ENCODE measurements at regions not wholly inside any gene's neighbourhood (a gene's known extent, or its start where the extent isn't known, plus 50 kb on each side); places are given as distances from the start of the nearest gene placed in this dataset.

DNA sequence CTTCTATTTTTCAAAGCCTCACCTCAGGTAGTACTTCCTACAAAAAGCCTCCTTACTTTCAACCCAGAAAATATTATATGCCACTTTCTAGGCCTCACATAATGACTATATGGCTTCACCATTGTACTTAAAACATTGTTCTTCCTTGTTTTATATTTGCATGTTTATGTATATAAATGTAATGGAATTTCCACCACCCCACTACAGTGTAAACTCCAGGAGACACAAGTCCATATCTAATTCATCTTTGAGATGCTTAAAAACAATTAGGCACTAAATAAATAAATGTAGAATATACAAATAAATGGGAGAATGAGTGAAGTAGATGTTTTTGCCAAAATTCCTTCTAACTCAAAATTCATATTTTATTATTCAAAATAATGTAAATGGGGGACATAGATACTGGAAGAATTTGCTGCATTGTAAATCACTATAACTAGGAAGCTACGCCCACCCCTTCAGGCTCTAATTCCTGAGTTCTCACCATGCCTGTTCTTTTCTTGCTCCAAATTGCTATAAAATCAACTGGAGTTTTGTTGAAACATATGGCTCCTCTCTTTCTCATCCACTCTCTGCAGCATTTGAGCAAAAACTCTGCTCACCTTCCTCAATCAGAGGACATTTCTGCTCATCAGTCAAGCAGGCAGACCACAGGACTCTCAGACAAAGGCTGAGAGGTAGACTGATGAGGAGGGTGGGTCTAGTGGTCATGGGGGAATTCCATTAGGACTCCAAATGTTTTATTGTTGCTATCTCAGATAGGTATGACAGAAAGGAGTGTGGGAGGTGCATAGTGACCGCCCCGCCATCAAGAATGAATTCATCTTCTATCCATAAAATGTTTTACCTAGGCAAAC, 243.0 kb downstream of the HNMT start:
- no peak overlapping the region for H2BK15ac ChIP-seq (ENCODE audit: low read length)
- H3K9ac ChIP-seq (ENCODE audit: low read depth, low read length, poor library complexity) = no peak overlapping the region
- H3K4me1 ChIP-seq (ENCODE audit: control insufficient read depth in 2 of 2, insufficient read depth in 1 of 2, low read depth in 1 of 2, low read length in 2 of 2) = no peaks in the 10 kb centered on the region
- no peaks in the 10 kb centered on the region for H3K79me1 ChIP-seq (ENCODE audit: low read depth, low read length)
- no peak overlapping the region for H2BK120ac ChIP-seq (ENCODE audit: low read depth, low read length)
- no peak overlapping the region for H3K4ac ChIP-seq (ENCODE audit: low read length)
- H3K27ac ChIP-seq (replicated peaks; ENCODE audit: low read length) = no peak overlapping the region
- no peak overlapping the region for H4K91ac ChIP-seq (ENCODE audit: low read depth, low read length, poor library complexity)
- H3K4me2 ChIP-seq (ENCODE audit: insufficient read depth, low read length, poor library complexity, severe bottlenecking) = no peak overlapping the region
- DNase-seq (ENCODE audit: low spot score) = no peak
- no peaks in the 10 kb centered on the region for H3K36me3 ChIP-seq (replicated peaks in 1 of 2; ENCODE audit: control insufficient read depth in 2 of 2, insufficient read depth in 2 of 2, low read length in 2 of 2)
- no peak overlapping the region for H2AK5ac ChIP-seq (ENCODE audit: low read depth, low read length)
- no CpG with 5 or more reads among the region's 3 CpGs for WGBS, 2 donors (ENCODE audit: extremely low coverage in 2 of 2, insufficient read length in 2 of 2, insufficient replicate concordance in 1 of 2)
- H3K14ac ChIP-seq (ENCODE audit: low read length) = no peak overlapping the region
- H2BK12ac ChIP-seq (ENCODE audit: low read length) = no peak overlapping the region
- H3K4me3 ChIP-seq (ENCODE audit: low read length in 2 of 2) = no peak overlapping the region
- H3K27me3 ChIP-seq (ENCODE audit: control insufficient read depth in 3 of 3, insufficient read depth in 3 of 3, low read depth in 1 of 3, low read length in 3 of 3) = no peaks in the 10 kb centered on the region
- H3K23ac ChIP-seq (ENCODE audit: low read depth, low read length, poor library complexity) = no peak overlapping the region
- no peak overlapping the region for H4K8ac ChIP-seq (ENCODE audit: low read depth, low read length)
- H2BK5ac ChIP-seq (ENCODE audit: low read length) = no peak overlapping the region
- no peak overlapping the region for H2AFZ ChIP-seq (ENCODE audit: low read length)
- no peak overlapping the region for H3K18ac ChIP-seq (ENCODE audit: low read length)
- no peaks in the 10 kb centered on the region for H3K9me3 ChIP-seq (replicated peaks in 1 of 2; ENCODE audit: control insufficient read depth in 2 of 2, insufficient read depth in 1 of 2, low read depth in 1 of 2, low read length in 2 of 2)

DNA sequence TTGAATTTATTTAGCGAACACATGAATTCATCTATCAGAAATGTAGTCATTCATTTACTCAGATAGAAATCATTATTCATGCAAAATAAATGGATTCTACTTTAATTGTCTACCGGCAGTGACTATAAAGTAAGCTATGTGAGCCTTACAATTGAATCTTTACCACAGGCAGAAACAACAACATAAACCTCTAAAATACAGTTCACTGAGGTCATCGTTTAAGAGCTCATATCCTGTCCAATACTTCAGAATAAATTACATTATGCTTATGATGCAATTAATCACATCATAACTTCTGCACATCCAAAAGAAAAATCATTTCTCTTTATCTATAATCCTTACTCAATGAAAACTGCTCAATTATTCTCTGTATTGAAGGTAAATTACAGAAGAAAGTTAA, 244.7 kb downstream of the HNMT start:
- no peak for DNase-seq (ENCODE audit: low spot score)
- Histone ChIP-seq H3K4me2 (ENCODE audit: insufficient read depth, low read length, poor library complexity, severe bottlenecking) (no peak overlapping the region), H2AK5ac (ENCODE audit: low read depth, low read length) (no peak overlapping the region), H3K27ac (replicated peaks; ENCODE audit: low read length) (no peak overlapping the region), H3K36me3 (replicated peaks in 1 of 2; ENCODE audit: control insufficient read depth in 2 of 2, insufficient read depth in 2 of 2, low read length in 2 of 2) (no peaks in the 10 kb centered on the region), H3K79me1 (ENCODE audit: low read depth, low read length) (no peaks in the 10 kb centered on the region), H2BK120ac (ENCODE audit: low read depth, low read length) (no peak overlapping the region), H3K4me3 (ENCODE audit: low read length in 2 of 2) (no peak overlapping the region), H3K18ac (ENCODE audit: low read length) (no peak overlapping the region), H4K91ac (ENCODE audit: low read depth, low read length, poor library complexity) (no peak overlapping the region), H3K9me3 (replicated peaks in 1 of 2; ENCODE audit: control insufficient read depth in 2 of 2, insufficient read depth in 1 of 2, low read depth in 1 of 2, low read length in 2 of 2) (no peaks in the 10 kb centered on the region), H3K23ac (ENCODE audit: low read depth, low read length, poor library complexity) (no peak overlapping the region), H4K8ac (ENCODE audit: low read depth, low read length) (no peak overlapping the region), H2BK12ac (ENCODE audit: low read length) (no peak overlapping the region), H2BK15ac (ENCODE audit: low read length) (no peak overlapping the region), H3K14ac (ENCODE audit: low read length) (no peak overlapping the region), H2BK5ac (ENCODE audit: low read length) (no peak overlapping the region), H2AFZ (ENCODE audit: low read length) (no peak overlapping the region), H3K9ac (ENCODE audit: low read depth, low read length, poor library complexity) (no peak overlapping the region), H3K4ac (ENCODE audit: low read length) (no peak overlapping the region), H3K27me3 (ENCODE audit: control insufficient read depth in 3 of 3, insufficient read depth in 3 of 3, low read depth in 1 of 3, low read length in 3 of 3) (no peaks in the 10 kb centered on the region), H3K4me1 (ENCODE audit: control insufficient read depth in 2 of 2, insufficient read depth in 1 of 2, low read depth in 1 of 2, low read length in 2 of 2) (no peaks in the 10 kb centered on the region)
- WGBS, 2 donors (ENCODE audit: extremely low coverage in 2 of 2, insufficient read length in 2 of 2, insufficient replicate concordance in 1 of 2) = no CpG with 5 or more reads among the region's 3 CpGs

- DNase-seq (ENCODE audit: low spot score) = no peak
- WGBS, 2 donors (ENCODE audit: extremely low coverage in 2 of 2, insufficient read length in 2 of 2, insufficient replicate concordance in 1 of 2) = no CpG with 5 or more reads among the region's 2 CpGs
Measured at GRCh38 chr2:138210487-138210886, 246.2 kb downstream of the HNMT start.

DNA sequence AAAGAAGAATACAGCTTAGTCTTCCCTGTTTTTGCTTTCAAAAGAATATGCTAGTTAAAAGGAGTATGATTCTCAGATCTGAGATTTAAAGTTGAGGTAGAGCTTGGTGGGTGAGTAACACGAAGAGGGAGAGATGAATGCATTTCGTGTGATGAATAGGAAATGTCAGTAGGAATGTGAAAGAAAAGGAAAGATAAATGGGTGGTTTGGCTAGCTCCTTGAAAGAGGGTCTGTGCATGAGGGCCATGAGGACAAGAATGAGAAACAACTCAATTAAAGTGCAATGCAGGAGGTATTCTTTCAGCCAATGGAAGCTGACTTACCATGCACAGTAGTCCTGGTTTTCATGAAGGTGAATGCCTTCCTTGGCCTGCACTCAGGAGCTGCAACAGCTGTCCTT, 248.2 kb downstream of the HNMT start:
- H2BK120ac ChIP-seq (ENCODE audit: low read depth, low read length) = no peak overlapping the region
- WGBS, 2 donors (ENCODE audit: extremely low coverage in 2 of 2, insufficient read length in 2 of 2, insufficient replicate concordance in 1 of 2) = 100% methylated on average over 1 of the region's 2 CpGs

More at GRCh38 chr2:138210487-138210886, 246.2 kb downstream of the HNMT start:
- H3K23ac ChIP-seq (ENCODE audit: low read depth, low read length, poor library complexity) = no peak overlapping the region
- H2AFZ ChIP-seq (ENCODE audit: low read length) = no peak overlapping the region
- no peak overlapping the region for H2BK12ac ChIP-seq (ENCODE audit: low read length)
- H3K4ac ChIP-seq (ENCODE audit: low read length) = no peak overlapping the region
- H2AK5ac ChIP-seq (ENCODE audit: low read depth, low read length) = no peak overlapping the region
- H3K27me3 ChIP-seq (ENCODE audit: control insufficient read depth in 3 of 3, insufficient read depth in 3 of 3, low read depth in 1 of 3, low read length in 3 of 3) = no peaks in the 10 kb centered on the region
- H3K4me3 ChIP-seq (ENCODE audit: low read length in 2 of 2) = no peak overlapping the region
- H3K18ac ChIP-seq (ENCODE audit: low read length) = no peak overlapping the region
- H3K9me3 ChIP-seq (replicated peaks in 1 of 2; ENCODE audit: control insufficient read depth in 2 of 2, insufficient read depth in 1 of 2, low read depth in 1 of 2, low read length in 2 of 2) = no peaks in the 10 kb centered on the region
- H3K4me2 ChIP-seq (ENCODE audit: insufficient read depth, low read length, poor library complexity, severe bottlenecking) = no peak overlapping the region
- no peak overlapping the region for H3K27ac ChIP-seq (replicated peaks; ENCODE audit: low read length)
- no peak overlapping the region for H4K91ac ChIP-seq (ENCODE audit: low read depth, low read length, poor library complexity)
- H3K36me3 ChIP-seq (replicated peaks in 1 of 2; ENCODE audit: control insufficient read depth in 2 of 2, insufficient read depth in 2 of 2, low read length in 2 of 2) = no peaks in the 10 kb centered on the region
- H3K4me1 ChIP-seq (ENCODE audit: control insufficient read depth in 2 of 2, insufficient read depth in 1 of 2, low read depth in 1 of 2, low read length in 2 of 2) = no peaks in the 10 kb centered on the region
- no peak overlapping the region for H2BK5ac ChIP-seq (ENCODE audit: low read length)
- H3K9ac ChIP-seq (ENCODE audit: low read depth, low read length, poor library complexity) = no peak overlapping the region
- H3K14ac ChIP-seq (ENCODE audit: low read length) = no peak overlapping the region
- no peak overlapping the region for H4K8ac ChIP-seq (ENCODE audit: low read depth, low read length)
- no peaks in the 10 kb centered on the region for H3K79me1 ChIP-seq (ENCODE audit: low read depth, low read length)
- H2BK15ac ChIP-seq (ENCODE audit: low read length) = no peak overlapping the region
- no peak overlapping the region for H2BK120ac ChIP-seq (ENCODE audit: low read depth, low read length)

More for the DNA sequence above, 248.2 kb downstream of the HNMT start:
- H2BK12ac ChIP-seq (ENCODE audit: low read length) = no peak overlapping the region
- no peak overlapping the region for H4K91ac ChIP-seq (ENCODE audit: low read depth, low read length, poor library complexity)
- no peak overlapping the region for H3K9ac ChIP-seq (ENCODE audit: low read depth, low read length, poor library complexity)
- no peak overlapping the region for H2BK15ac ChIP-seq (ENCODE audit: low read length)
- no peak overlapping the region for H3K4me2 ChIP-seq (ENCODE audit: insufficient read depth, low read length, poor library complexity, severe bottlenecking)
- H3K4ac ChIP-seq (ENCODE audit: low read length) = no peak overlapping the region
- H3K23ac ChIP-seq (ENCODE audit: low read depth, low read length, poor library complexity) = no peak overlapping the region
- H3K4me3 ChIP-seq (ENCODE audit: low read length in 2 of 2) = no peak overlapping the region
- no peak overlapping the region for H3K14ac ChIP-seq (ENCODE audit: low read length)
- no peaks in the 10 kb centered on the region for H3K9me3 ChIP-seq (replicated peaks in 1 of 2; ENCODE audit: control insufficient read depth in 2 of 2, insufficient read depth in 1 of 2, low read depth in 1 of 2, low read length in 2 of 2)
- H3K27me3 ChIP-seq (ENCODE audit: control insufficient read depth in 3 of 3, insufficient read depth in 3 of 3, low read depth in 1 of 3, low read length in 3 of 3) = no peaks in the 10 kb centered on the region
- H3K4me1 ChIP-seq (ENCODE audit: control insufficient read depth in 2 of 2, insufficient read depth in 1 of 2, low read depth in 1 of 2, low read length in 2 of 2) = no peaks in the 10 kb centered on the region
- no peaks in the 10 kb centered on the region for H3K79me1 ChIP-seq (ENCODE audit: low read depth, low read length)
- no peak overlapping the region for H2BK5ac ChIP-seq (ENCODE audit: low read length)
- H4K8ac ChIP-seq (ENCODE audit: low read depth, low read length) = no peak overlapping the region
- DNase-seq (ENCODE audit: low spot score) = no peak
- H3K18ac ChIP-seq (ENCODE audit: low read length) = no peak overlapping the region
- H3K27ac ChIP-seq (replicated peaks; ENCODE audit: low read length) = no peak overlapping the region
- no peak overlapping the region for H2AK5ac ChIP-seq (ENCODE audit: low read depth, low read length)
- H3K36me3 ChIP-seq (replicated peaks in 1 of 2; ENCODE audit: control insufficient read depth in 2 of 2, insufficient read depth in 2 of 2, low read length in 2 of 2) = no peaks in the 10 kb centered on the region
- H2AFZ ChIP-seq (ENCODE audit: low read length) = no peak overlapping the region

Data from neuronal stem cell (in vitro differentiated cells).